HG03469 (cell line): ENCODE measurements at regions not wholly inside any gene's neighbourhood (a gene's known extent, or its start where the extent isn't known, plus 50 kb on each side); places are given as distances from the start of the nearest gene placed in this dataset.

ENCODE experiments used
- ATAC-seq: cut with Tn5 transposase; IDR thresholded peaks from one replicate; pipeline ENCODE4 v1.9.1; 2021; ENCODE audit warnings: mild to moderate bottlenecking, moderate library complexity, moderate number of reproducible peaks; ENCODE audit not compliant: unreplicated experiment

DNA sequence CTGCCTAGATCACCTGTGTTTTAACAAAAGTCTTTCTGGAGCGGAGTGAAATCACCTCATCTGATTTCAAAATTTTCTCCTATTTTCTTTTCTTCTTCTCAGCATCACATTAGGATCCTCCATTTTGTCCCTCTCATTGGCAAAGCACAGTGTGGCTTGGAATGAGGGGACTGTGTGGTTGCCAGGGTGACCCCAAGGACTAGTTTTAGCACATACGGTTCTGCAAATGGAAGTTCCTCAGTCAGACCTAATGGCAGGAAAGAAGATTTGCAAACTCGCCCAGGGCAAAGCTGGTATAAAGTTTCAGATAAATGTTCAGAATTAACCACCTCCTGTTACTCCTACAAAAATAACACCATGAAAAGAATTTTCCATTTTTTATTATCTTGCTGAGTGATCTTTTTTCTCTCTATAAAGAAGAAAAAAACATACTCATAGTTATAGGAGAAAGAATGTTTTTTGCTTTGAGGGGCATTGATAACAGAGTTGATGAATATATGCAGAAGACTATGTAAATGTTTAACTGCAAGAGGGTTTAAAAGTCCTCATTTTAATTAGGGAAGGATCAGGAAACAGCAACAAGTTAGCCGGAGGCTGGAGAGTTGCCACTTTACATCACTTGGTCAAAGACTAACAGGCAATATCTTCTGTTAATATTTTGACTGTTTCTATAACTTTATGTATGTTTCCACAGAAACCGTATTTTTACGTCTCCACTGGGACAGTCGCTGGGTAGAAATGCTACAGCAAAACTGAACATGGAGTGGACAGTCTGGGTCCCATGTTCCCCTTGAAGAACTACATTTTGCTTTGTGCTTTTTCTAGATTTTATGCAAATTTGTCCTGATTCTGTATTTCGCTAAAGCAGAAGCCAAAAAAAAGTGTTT is 257.8 kb downstream of the NR2F1-AS1 start:
- no peak for ATAC-seq

DNA sequence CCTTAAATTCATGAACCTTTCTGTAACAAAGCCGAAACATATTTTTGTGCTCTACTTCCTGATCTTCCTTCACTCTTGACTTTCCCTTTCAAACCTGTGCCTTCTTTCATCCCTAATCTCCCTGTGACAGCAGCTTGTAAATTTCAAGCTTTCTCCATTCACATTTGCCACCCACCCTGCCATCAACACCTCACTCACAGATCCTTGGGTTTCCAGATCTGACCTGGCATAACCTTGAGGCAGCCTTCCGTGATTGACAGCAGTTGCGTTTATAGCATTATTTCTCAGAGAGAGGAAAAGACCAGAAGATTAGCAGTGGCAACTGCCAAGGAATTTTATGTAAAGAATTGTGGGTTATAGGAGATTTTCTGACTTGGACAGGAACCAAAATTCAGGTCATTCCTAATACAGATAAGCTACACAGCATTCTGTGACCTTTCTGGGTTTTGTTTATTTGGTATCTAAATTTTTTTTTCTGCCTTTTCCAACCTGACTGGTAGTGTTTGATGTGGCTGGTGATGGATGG is 260.0 kb downstream of the NR2F1-AS1 start:
- no peak for ATAC-seq

DNA sequence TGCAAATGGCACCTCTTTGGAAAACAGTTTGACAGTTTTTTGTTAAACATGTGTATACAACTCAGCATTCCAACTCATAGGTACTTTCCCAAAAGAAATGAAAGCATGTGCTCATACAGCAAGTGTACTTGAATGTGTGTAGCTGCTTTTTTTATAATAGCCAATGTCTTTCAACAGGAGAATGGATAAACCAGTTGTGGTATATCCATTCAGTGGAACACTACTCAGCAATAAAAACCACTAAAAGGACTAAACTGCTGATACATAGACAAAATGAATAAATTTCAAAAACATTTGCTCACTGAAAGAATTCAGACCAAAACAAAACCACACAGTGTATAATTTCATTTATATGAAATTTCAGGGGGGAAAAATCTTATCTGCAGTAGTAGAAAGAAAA is 267.3 kb downstream of the NR2F1-AS1 start:
- no peak for ATAC-seq

DNA sequence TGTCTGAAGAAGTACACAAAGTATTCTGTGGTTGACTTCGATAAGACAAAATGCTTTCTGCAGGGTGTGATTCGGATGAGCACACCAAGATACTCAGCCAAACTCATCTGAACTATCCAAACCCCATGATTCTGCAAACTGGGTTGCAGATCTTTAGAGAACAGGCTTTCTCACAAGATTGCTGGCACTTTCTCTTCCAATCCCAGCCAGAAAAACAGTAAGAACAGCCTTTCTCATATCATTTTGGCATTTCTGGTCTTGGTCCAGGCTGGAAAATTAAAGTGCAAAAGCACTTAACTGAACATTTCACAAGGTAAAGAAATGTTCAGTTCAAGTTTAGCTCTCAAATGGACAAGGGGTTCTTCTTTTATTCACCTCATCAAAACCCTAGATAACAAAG is 269.1 kb downstream of the NR2F1-AS1 start:
- ATAC-seq: no peak

DNA sequence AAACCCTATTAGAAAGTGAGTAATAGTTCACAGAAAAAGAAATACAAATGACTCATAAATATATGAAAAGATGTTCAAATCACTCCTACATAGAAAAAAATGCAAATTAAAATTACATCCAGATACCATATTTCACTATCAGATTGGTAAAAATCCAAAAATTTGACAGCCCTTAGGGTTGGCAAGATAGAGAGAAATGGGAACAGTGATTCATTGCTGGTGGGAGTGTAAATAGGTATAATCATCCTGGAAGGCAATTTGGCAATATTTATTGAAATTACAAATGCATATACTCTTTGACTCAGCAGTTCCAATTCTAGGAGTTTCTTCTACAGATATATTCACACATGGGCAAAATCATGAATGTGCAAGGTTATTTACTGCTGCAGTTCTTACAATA is 273.5 kb downstream of the NR2F1-AS1 start:
- no peak for ATAC-seq

DNA sequence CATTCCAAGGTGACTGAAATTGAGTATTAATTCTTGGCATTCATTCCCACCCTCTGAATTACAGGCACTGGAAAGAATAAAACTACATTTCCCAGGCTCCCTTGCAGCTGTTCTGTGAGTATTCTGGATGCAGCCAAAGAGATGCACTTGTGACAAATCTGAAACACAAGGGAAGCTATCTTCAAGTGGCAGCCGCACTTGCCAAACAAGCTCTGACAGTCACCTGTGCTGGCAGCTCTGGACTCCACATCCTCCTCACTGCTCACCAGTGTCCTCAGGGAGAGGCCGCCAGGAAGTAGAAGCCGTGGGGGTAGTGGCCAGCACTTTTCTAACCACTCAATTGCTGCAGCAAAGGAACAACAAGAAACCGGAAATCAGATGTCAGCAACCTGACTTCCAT is 275.0 kb downstream of the NR2F1-AS1 start:
- ATAC-seq: no peak

DNA sequence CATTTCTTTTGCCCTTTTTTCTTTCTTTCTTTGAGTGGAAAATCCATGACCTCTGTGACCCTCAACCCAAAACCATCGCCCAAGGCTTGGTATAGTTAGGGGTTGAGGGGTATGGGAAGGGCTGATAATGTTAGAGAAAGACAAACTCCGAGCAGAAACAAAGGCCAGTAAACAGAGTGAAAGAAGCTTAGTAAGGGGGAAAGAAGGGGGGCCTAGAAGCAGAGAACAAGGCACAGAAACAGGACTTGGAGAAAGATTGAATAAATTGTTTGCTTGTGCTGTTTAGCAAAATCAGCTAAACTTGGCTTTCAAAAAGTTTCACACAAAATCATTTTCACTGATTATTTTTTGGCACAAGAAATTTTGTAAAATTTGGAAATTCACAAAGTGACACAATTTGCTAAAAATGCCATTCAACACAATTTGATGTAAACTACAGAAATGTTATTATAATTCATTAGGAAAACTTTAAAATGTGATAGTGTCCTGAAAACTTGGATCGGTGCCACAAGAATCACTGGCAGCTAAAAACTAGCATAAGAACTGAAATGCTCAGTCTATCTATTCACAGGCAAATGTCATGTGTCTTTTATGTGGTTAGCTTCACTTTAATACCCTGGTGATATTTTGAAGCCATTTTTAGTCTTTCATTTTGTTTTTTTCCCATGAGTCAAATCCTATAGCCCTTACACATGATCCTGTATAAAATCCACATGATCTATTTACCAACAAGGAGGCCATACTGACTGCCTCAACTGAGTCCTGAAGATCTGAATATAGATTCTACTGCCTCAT is 276.4 kb downstream of the NR2F1-AS1 start:
- no peak for ATAC-seq

DNA sequence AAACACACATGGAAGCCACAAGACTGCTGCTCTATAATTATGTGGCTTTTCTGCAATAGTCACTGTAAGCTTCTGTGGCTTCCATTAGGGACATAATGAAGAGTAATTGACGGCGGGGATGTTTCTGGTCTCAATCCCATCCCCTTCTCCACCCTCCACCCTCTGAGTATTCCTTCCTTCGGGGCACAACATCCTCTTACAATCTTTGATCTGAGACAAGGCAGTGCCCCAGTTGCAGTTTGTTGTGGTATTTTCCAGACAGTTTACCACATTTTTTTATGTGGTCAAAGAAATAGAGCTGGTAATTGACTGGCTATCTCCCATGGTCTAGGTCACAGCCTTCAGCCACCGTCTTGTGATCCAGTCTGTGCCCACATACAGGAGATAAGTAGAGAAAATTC is 277.7 kb downstream of the NR2F1-AS1 start:
- no peak for ATAC-seq

DNA sequence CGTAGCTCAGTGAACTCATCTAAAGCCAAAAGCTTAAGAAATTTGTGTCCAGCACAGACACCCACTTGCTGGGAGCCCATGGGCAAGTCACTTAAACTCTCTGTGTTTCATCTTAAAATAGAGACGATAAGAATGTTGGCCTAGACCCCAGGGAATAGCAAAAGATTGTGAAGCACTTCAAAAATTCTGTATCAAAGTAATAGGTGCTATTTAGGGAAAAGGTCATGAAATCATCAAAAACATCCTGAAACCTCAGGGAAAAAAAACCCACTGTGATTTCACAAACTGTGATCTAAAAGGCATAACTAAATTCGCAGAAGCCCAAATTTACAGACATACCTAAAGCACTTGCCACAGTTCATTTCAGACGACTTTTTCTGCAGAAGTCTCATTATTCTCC is 278.3 kb downstream of the NR2F1-AS1 start:
- no peak for ATAC-seq

DNA sequence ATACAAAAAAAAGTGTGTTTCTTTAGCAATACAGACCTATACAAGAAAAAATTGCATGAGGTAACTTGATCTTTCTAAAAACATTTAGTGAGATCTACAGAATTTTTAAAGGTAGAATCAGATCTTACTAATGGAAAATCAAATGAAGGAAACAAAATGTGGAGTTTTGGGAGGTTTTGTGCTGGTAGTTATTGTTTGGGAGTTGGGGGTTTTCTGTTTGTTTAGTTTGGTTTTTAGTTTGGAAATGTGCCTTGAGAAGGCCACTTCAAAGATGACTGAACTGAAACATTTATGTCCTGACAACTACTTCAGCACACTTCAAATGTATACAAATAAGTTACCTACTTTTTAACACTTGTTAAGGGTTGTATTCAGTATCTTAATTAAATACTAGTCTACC is 280.1 kb downstream of the NR2F1-AS1 start:
- no peak for ATAC-seq

DNA sequence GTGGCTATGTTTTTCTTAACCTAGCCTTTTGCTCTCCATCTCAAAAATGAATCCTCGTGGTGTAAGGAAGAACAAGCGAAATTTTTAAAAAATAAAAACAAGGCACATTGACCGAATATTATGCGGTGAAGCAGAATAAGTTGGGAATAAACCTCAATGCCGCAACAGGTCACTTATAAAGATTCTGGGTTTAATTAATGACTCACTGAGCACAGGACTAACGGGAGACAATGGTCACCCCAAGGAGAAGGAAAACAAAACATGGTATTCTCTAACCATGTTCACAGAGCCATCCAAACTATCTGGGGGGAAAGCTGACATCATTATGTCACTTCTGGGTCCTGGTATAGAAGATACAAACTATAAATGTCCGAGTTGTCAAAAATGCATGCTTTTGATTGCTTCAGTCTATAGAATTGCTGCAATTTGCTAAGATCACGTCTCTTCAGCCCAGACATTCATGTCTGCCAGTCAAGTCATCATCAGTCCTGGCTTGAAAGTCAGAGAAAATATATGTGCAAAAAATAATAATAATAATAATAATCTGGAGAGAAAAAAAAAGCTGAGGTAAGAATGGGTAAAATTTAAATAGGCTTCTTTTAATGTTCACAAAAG is 280.6 kb downstream of the NR2F1-AS1 start:
- ATAC-seq: no peak

DNA sequence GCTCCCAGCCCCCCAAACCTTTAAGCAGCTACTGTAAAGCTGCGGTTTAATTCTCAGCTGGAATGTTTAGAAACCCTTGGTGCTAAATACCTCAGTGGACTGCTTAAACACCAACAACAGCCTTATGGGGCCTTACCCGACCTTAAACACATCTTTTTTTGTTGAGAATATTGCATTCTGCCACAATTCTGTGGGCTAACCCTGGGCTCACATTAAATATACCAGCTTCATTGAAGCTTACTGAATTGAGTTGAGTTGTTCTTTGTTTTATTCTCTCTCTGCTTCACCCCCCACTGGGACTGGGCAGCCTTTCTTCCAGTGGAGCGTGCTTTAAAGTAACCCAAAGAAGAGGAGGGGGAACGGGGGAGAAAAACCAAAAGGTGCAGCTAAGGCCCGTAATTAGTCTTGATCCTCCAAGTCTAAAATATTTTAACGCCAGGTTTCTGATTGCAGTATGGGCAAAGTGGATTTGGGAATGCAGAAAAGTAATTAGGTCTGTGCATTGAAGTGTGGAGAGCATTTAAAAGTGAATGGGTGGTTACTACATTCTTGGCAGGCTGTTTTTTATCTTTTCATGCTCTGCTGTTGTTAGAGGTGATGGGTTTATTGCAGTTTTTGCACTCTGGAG is 281.2 kb downstream of the NR2F1-AS1 start:
- no peak for ATAC-seq

DNA sequence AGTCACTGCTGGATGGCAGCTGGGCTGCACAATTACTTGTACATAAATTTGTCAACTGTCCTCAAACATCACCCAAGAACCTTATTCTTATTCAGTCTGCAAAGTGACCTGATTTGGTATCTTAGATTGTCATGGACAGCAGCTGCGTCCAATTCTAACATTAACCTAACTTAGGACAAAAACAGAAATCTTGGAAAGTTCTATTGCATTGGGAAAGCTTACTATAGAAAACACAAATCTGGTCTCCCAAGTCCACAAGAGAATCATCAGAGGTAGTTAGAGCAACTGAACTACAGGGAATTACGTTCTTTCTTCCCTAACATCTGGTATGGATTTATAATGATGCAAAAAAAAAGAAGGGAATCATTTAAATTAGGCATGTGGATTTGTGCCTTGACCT is 283.9 kb downstream of the NR2F1-AS1 start:
- no peak for ATAC-seq

DNA sequence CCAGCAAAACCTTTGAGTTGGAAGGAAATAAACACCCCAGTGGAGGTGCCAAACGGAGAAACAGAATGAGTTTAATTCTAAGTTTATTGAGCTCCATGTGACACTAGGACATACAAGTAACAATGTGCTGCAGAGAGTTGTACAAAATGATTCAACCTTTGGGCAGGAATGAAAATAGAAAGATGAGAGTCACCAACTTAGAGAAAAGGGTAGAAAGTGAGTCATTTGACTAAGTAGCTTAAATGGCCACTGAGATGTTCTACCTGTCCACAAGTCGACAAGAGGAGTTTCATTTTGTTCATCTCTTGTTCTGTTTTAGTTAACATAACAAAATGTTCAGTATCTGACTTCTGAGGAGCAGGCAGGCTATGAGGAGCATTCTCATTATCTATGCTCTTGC is 284.7 kb downstream of the NR2F1-AS1 start:
- ATAC-seq: no peak

DNA sequence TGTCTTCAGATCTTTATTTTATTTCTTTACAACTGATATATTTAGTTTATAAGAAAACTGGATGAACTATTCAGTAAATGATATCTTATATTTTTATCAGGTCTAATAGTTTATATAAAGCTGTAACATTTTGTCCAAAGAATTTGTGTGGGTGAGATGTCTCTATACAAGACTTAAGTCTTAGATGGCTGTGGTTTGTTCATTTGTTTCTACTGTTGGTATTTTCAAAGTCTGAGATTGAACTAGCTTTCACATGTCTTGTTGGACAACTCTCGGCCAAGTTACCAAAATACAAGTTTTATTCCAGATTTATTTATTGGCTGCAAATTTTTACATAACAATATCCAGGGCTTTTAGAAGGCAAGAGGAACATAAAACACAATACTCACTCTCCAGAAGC is 286.0 kb downstream of the NR2F1-AS1 start:
- no peak for ATAC-seq

DNA sequence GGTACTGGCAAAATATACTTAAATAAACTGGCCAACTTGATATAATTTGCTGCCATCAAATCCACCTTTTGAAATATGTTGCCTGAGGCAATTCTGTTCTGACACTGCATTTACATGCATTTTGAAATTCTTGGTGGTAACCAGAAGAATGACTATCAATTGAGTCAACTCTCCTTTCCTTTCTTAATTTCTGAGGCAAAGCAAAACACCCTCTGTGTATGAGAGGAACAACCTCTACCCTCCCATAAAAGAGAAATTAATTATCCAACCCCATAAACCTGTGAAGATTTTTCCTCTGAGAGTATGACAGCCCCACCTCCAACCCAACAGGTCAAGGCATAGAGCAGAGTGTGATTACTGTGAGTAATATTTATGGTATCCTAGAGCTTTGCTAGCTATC is 286.8 kb downstream of the NR2F1-AS1 start:
- ATAC-seq: no peak

DNA sequence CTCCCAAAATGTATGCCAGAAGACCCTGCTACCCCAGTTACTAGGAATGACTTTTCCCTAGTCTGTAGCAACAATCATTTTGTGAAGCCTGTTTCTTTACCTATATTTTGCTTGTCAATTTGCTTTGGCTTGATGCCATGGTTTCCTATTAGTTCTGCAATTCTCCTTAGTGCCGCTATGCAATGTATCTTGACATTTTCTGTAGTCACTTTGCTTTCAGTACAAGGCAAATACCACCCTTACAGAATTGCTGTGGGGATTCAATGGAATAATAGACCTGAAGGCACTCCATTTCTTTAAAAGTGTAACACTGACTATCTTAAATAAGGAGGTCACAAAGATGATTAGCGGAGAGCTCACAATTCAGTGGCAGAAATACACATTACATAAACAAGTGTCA is 291.1 kb downstream of the NR2F1-AS1 start:
- no peak for ATAC-seq

DNA sequence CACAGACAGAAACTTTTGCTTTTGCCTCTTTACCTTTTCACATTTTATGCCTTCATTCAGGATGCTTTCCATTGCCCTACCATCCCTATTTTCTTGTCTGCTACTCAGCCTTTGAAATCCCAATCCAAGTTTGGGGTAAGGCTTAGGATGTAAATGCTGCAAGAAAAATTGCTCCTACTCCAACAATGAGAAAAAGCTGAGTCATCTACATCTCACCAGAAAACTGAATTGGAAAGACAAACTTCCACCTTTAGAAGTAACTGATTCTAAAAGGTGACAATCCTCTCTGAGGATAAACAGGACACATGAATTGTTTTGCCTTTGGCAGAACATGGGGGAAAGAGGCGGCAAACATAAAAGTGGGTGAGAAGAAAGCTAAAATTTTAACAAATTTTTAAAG is 295.6 kb downstream of the NR2F1-AS1 start:
- ATAC-seq: no peak

DNA sequence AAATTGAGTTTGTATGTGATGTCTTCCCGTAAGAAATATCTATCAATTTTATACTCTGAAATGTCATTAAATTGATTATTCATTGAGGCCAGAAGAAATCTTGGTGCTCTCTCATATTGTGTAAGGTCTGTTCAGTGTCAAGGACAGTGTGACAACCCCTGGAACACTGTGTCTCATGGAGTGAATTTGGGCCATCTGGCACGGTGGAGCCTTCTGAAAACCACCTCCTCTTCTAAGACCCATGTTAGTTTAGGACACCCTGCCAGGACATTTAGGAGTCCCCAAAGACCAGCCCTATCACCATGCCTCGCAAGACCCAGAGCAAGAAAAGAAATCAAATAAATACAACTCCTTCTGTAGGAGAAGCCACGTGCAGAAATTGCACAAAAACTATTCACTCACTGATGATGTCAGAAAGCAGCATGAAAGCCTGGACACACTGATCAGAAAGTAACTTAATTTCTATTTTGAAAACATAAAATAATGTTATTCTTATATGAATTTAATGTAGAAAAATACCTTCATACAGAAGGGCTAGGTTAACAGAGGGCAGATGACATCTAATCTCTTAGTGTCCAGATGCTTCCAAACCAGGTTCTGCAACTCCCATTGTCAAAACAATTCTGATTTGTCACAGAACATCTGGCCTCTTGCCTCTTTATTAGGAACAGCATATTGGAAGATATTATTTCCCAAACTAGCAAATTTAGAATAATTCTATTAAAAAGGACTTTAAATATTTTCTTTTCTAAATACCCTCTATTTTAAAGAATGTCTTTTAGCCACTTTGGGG is 298.8 kb downstream of the NR2F1-AS1 start:
- ATAC-seq: no peak

DNA sequence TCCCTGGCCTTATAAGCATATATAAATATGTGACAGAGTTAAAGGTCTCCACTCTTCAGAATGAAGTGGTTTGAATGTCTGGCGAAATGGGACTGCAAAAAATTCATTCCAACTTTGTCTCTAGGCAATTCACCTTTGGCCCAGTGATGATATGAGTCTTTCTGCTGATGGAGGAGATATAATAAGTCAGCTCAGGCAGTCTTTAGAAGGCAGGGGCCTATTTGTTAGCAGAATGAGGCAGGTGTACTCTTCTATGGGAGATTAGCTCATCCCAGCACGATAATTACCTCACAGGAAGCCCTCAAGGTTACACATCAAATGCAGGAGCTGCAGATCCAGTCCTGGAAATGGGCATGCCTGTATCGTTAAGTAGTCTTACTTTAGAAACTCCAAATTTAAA is 300.5 kb downstream of the NR2F1-AS1 start:
- no peak for ATAC-seq
